ENCODE measurements at regions not wholly inside any gene's neighbourhood (a gene's known extent, or its start where the extent isn't known, plus 50 kb on each side); places are given as distances from the start of the nearest gene placed in this dataset.

DNA sequence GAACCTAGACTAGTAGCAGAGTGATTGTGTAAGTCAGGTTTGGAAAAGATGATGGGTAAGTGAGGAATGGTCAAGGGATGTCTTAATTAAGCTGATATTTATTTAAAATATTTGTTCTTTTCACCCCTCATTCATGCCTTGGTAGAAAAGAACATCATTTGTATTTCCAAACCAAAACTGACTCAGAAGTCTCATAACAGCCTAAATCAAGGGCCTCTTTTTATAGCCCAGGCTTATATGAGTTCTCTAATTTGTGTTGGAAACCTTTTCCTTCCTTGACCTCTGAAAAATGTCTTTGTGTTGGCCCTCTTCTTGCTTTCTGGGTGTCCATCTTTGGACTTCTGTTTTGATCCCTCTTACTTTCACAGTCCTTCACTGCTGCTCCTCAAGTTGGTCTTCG is 1428.2 kb downstream of the MRPL39 start:
- no peaks in the 10 kb centered on the region for H3K36me3 ChIP-seq
- H3K27me3 ChIP-seq, result no peaks in the 10 kb centered on the region
- TF ChIP-seq, protein P1, sequence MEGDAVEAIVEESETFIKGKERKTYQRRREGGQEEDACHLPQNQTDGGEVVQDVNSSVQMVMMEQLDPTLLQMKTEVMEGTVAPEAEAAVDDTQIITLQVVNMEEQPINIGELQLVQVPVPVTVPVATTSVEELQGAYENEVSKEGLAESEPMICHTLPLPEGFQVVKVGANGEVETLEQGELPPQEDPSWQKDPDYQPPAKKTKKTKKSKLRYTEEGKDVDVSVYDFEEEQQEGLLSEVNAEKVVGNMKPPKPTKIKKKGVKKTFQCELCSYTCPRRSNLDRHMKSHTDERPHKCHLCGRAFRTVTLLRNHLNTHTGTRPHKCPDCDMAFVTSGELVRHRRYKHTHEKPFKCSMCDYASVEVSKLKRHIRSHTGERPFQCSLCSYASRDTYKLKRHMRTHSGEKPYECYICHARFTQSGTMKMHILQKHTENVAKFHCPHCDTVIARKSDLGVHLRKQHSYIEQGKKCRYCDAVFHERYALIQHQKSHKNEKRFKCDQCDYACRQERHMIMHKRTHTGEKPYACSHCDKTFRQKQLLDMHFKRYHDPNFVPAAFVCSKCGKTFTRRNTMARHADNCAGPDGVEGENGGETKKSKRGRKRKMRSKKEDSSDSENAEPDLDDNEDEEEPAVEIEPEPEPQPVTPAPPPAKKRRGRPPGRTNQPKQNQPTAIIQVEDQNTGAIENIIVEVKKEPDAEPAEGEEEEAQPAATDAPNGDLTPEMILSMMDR (IDR thresholded peaks at IDR 0.05), result no peak
- no peak for TF ChIP-seq POLR2AphosphoS5 (IDR thresholded peaks at IDR 0.05)
- no peak for TF ChIP-seq POLR2A (IDR thresholded peaks at IDR 0.05)
- H3K9me3 ChIP-seq, result no peaks in the 10 kb centered on the region
- no peaks in the 10 kb centered on the region for H3K4me1 ChIP-seq
- intact Hi-C loops (cut with DNase I; ENCODE audit: low total_unique reads), result no loop called here
- no peak for DNase-seq (ENCODE audit: low spot score in 2 of 2)
- no peak overlapping the region for H3K4me3 ChIP-seq
- H3K27ac ChIP-seq, result no peak overlapping the region

DNA sequence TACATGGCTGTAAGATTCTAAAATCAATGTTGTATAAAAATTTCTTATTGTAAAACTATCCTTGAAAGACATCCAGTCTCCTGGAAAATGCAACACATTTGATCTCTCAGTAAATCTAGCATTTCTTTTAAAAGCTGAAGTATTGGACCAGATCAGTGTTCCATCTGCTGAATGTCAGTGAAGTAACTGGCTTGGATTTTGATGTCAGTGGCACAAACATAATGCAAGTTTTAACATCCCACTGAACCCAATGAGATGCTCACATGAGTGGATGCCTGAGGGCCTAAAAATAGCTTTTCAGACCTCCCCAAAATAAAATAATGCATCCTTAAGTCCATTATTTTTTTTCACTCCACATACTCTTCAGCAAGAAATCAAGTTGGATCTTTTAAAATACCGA is 1432.2 kb downstream of the MRPL39 start:
- TF ChIP-seq POLR2A (IDR thresholded peaks at IDR 0.05) (no peak), POLR2AphosphoS5 (IDR thresholded peaks at IDR 0.05) (no peak)
- TF ChIP-seq, protein P1 (IDR thresholded peaks at IDR 0.05), result no peak
- Histone ChIP-seq H3K27me3 (no peaks in the 10 kb centered on the region), H3K9me3 (no peaks in the 10 kb centered on the region), H3K4me3 (no peak overlapping the region), H3K36me3 (no peaks in the 10 kb centered on the region), H3K27ac (no peak overlapping the region), H3K4me1 (no peaks in the 10 kb centered on the region)
- intact Hi-C loops (cut with DNase I; ENCODE audit: low total_unique reads), result no loop called here
- DNase-seq (ENCODE audit: low spot score in 2 of 2), result no peak

DNA sequence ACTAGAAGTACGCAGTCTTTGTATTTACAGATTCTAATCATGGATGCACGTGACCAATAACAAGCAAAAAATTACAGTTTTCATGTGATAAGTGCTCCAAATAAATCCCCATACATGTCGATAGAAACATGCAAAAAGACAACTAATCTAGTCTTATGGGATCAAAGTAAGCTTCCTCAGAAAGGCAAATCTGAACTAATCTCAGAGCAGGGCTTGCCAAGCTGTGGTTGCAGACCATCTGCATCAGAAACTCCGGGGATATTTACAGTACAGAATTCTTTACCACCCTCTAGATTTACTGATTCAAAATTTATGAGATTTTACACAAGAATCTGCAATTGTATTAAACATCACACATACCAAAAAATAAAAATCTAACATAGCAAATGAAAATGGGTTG is 1435.5 kb downstream of the MRPL39 start:
- no peak overlapping the region for H3K4me3 ChIP-seq
- DNase-seq (ENCODE audit: low spot score in 2 of 2), result no peak
- no peaks in the 10 kb centered on the region for H3K4me1 ChIP-seq
- no peak overlapping the region for H3K27ac ChIP-seq
- H3K27me3 ChIP-seq, result no peaks in the 10 kb centered on the region
- no peaks in the 10 kb centered on the region for H3K9me3 ChIP-seq
- H3K36me3 ChIP-seq, result no peaks in the 10 kb centered on the region
- TF ChIP-seq, protein P1 (IDR thresholded peaks at IDR 0.05), result no peak
- TF ChIP-seq POLR2AphosphoS5 (IDR thresholded peaks at IDR 0.05), result no peak
- no peak for TF ChIP-seq POLR2A (IDR thresholded peaks at IDR 0.05)
- intact Hi-C loops (cut with DNase I; ENCODE audit: low total_unique reads), result no loop called here

DNA sequence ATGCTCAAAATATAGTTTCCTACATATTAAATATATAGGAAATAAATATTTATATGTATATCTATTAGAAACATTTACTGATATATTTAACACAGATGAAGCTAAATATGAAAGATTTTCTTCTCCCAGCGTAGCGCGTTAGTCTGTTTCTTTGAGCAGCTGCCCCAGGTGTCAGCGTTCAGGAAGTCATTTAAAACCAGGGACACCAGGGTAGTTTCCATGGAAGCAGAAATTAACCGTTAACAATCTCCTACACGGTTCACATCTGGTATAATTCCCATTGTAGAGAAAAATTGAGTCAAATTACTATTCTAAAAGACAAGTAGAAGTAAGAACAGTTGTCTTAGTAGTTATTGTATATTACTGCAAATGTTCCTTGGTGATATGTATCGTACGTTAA is 1443.7 kb downstream of the MRPL39 start:
- intact Hi-C loops (cut with DNase I; ENCODE audit: low total_unique reads), result no loop called here
- Histone ChIP-seq H3K9me3 (no peaks in the 10 kb centered on the region), H3K4me3 (no peak overlapping the region), H3K4me1 (no peaks in the 10 kb centered on the region), H3K36me3 (no peaks in the 10 kb centered on the region), H3K27ac (no peak overlapping the region), H3K27me3 (no peaks in the 10 kb centered on the region)
- no peak for DNase-seq (ENCODE audit: low spot score in 2 of 2)
- TF ChIP-seq POLR2AphosphoS5 (IDR thresholded peaks at IDR 0.05), result no peak

DNA sequence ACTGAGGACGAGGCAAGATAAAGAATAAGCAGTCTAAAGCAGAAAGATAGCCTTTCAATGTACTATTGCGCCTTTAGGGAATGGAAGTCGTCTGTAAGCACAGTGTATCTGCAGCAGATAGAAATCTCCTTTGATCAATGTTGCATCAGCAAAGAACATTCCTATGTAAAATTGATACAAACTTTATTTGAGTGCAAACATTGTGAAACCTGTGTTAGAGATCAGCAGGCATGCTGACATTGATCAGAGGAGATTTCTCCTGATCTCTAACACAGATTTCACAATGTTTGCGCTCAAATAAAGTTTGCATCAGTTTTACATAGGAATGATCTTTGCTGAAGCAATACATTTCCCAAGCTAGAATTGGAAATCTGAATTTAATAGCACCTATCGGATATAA is 1446.8 kb downstream of the MRPL39 start:
- Histone ChIP-seq H3K27ac (no peak overlapping the region), H3K9me3 (no peaks in the 10 kb centered on the region), H3K4me3 (no peak overlapping the region), H3K4me1 (no peaks in the 10 kb centered on the region), H3K27me3 (no peaks in the 10 kb centered on the region), H3K36me3 (no peaks in the 10 kb centered on the region)
- DNase-seq (ENCODE audit: low spot score in 2 of 2), result no peak
- intact Hi-C loops (cut with DNase I; ENCODE audit: low total_unique reads), result no loop called here
- TF ChIP-seq POLR2AphosphoS5 (IDR thresholded peaks at IDR 0.05) (no peak), POLR2A (IDR thresholded peaks at IDR 0.05) (no peak)
- TF ChIP-seq, protein P1 (IDR thresholded peaks at IDR 0.05), result no peak

DNA sequence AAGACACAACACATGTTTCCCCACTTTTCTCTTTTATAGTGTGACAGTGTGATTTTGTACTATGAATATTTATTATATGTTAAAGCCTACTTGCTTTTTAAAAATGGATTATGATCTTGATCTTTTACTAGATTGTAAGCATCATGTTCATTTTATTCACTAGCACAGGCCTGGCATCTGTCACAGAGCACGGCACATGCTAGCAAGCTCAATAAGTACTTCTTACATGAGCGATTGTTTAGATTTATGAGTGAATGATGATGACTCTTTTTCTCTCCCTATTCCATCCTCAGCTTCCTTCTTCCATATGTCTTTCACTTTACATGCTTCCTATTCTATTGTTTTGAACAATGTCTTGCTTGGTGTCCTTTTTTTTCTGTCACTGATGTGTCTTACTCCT is 1454.1 kb downstream of the MRPL39 start:
- Histone ChIP-seq H3K36me3 (no peaks in the 10 kb centered on the region), H3K4me1 (no peaks in the 10 kb centered on the region), H3K27ac (no peak overlapping the region), H3K9me3 (no peaks in the 10 kb centered on the region), H3K27me3 (no peaks in the 10 kb centered on the region), H3K4me3 (no peak overlapping the region)
- intact Hi-C loops (cut with DNase I; ENCODE audit: low total_unique reads), result no loop called here
- TF ChIP-seq POLR2A (IDR thresholded peaks at IDR 0.05) (no peak), POLR2AphosphoS5 (IDR thresholded peaks at IDR 0.05) (no peak)
- TF ChIP-seq, protein P1 (IDR thresholded peaks at IDR 0.05), result no peak
- no peak for DNase-seq (ENCODE audit: low spot score in 2 of 2)
